Activated T-helper 2 cell treated with anti-CD3 and anti-CD28 coated beads, Interferon-gamma antibody, Interleukin-2, Interleukin-4, amounts not matched to agents 10 μg/mL and 5 μg/mL and 100 μg/mL, durations not matched to agents 14 hours and 24 hours and 36 hours (primary cell): ENCODE measurements at regions not wholly inside any gene's neighbourhood (a gene's known extent, or its start where the extent isn't known, plus 50 kb on each side); places are given as distances from the start of the nearest gene placed in this dataset.

Experiments
- DNase-seq: peaks from one replicate; pipeline ENCODE4 v3.0.0; 2021; ENCODE audit warnings: low spot score
- H3K27ac Mint-ChIP-seq: one replicate; pipeline ENCODE4 v1.8.0; 2021; ENCODE audit warnings: mixed read lengths
- H3K27me3 Mint-ChIP-seq: one replicate; pipeline ENCODE4 v1.8.0; 2021; ENCODE audit warnings: low read depth, mixed read lengths
- H3K36me3 Mint-ChIP-seq: one replicate; pipeline ENCODE4 v1.8.0; 2021; ENCODE audit warnings: low read depth, mixed read lengths
- H3K4me1 Mint-ChIP-seq: one replicate; pipeline ENCODE4 v1.8.0; 2021; ENCODE audit warnings: low read depth, mixed read lengths
- H3K4me3 Mint-ChIP-seq: one replicate; pipeline ENCODE4 v1.8.0; 2021; ENCODE audit warnings: low read depth, mild to moderate bottlenecking, moderate library complexity, mixed read lengths
- H3K9me3 Mint-ChIP-seq: one replicate; pipeline ENCODE4 v1.8.0; 2021; ENCODE audit warnings: mixed read lengths
- intact Hi-C: fragments of 100-400 bp; cut with micrococcal nuclease; formaldehyde crosslinking; loops from one replicate; pipeline ENCODE4 v1.15.1; 2023

DNA sequence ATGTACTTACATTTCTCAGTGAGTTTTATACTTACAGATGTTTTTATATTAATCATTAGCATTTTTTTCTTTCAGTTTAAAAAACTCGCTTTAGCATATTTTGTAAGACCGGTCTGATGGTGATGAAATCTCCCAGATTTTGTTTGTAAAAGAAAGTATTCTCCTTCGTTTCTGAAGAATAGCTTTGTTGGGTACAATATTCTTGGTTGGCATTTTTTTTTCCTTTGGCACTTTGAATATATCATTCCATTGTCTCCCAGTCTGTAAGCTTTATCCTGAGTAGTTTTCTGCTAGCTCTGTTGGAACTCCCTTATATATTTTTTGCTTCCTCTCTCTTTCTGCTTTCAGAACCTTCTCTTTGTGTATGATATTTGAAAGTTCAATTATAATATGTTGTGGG lies 412.6 kb downstream of the RASEF start:
- Mint-ChIP-seq H3K27me3 (no peaks in the 10 kb centered on the region), H3K4me3 (no peak overlapping the region), H3K27ac (no peak overlapping the region), H3K9me3 (peaks cover 13% of the 10 kb centered on the region), H3K4me1 (no peaks in the 10 kb centered on the region), H3K36me3 (no peaks in the 10 kb centered on the region)
- intact Hi-C loops, result no loop called here
- DNase-seq, result no peak

DNA sequence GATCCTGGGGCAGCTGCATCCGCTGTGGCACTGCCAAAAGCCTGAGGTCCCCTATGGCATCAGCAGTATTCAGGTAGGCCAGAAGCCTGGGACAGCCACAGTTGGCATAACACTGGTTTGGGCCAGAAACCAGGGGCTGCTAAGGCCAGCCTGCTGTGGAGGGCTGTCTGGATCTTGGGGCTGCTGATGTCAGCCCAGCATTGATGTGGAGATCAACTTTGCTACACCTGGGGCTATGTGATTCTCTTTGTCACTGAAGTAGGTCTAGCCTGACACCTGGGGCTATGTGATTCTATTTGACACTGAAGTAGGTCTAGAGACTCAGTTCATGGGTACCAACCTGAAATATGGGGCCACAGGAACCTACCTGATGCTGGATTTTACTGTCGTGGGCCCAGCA lies 411.5 kb downstream of the RASEF start:
- H3K4me1 Mint-ChIP-seq, result no peaks in the 10 kb centered on the region
- H3K27ac Mint-ChIP-seq, result no peak overlapping the region
- H3K36me3 Mint-ChIP-seq, result no peaks in the 10 kb centered on the region
- peaks cover 17% of the 10 kb centered on the region for H3K9me3 Mint-ChIP-seq
- no peak overlapping the region for H3K4me3 Mint-ChIP-seq
- H3K27me3 Mint-ChIP-seq, result no peaks in the 10 kb centered on the region
- no peak for DNase-seq
- intact Hi-C loops, result no loop called here

DNA sequence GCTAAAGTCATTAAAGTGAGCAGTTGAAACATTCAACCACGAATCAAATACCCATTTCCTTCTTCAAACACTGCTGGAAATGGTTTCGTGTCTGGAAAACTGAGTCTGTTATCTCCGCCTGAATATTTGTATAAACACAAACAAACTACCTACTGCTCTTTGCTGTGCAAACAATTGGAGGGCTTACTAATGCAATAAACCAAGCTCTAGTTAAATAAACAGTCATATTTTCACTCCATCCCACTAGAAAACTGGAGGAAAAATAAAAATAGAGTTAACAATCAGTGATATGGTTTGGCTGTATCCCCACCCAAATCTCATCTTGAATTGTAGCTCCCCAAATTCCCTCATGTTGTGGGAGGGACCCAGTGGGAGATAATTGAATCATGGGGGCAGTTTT lies 397.6 kb downstream of the RASEF start:
- Mint-ChIP-seq H3K4me1 (no peaks in the 10 kb centered on the region), H3K4me3 (no peak overlapping the region), H3K27me3 (no peaks in the 10 kb centered on the region), H3K27ac (no peak overlapping the region), H3K36me3 (no peaks in the 10 kb centered on the region), H3K9me3 (peaks cover 6% of the 10 kb centered on the region)
- DNase-seq, result no peak
- intact Hi-C loops, result no loop called here

DNA sequence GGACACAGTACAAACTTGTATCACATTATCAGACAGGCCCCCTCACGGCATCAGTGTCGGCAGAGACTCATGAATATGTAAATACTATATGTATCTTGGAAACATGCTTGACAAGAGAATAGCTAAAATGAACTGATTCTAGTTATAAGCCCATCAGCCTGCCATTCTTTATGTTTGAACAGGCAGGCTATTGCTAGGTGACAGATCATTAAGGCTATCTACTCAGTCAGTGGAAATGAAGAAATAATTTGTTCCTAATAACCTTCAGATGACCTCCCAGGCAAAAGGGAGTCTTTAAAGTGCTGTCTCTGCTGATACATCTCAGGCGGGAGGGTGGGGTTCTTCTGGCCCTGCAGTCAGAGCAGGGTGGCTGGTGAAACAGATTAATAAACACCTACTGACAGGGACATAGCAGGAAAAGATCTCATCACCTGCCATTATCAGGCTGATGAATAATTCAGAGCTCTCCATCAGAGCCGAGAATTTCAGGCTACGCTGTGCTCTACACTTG lies 394.2 kb downstream of the RASEF start:
- H3K36me3 Mint-ChIP-seq, result no peaks in the 10 kb centered on the region
- H3K4me1 Mint-ChIP-seq, result no peaks in the 10 kb centered on the region
- no peak overlapping the region for H3K27ac Mint-ChIP-seq
- H3K27me3 Mint-ChIP-seq, result no peaks in the 10 kb centered on the region
- no peaks in the 10 kb centered on the region for H3K9me3 Mint-ChIP-seq
- intact Hi-C loops, result no loop called here
- H3K4me3 Mint-ChIP-seq, result no peak overlapping the region
- DNase-seq, result no peak

DNA sequence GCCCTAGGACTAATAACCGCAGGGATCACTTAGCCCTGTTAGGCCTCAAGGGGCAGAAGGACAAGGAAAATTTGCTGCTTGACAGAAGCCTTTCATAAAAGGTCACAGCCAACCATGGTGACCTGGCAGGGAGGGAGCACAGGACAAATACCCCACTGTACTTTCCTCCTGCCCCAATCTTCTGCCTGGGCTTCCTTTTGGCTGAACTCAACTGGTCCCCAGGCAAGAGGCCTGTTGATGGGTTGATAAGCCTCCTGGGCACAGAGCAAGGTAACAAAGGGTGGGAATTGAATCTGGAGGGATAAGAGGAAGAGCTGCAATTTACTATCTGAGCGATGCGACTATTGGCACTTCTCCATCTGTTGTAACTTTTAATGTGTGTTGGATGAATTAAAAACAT lies 392.9 kb downstream of the RASEF start:
- Mint-ChIP-seq H3K36me3 (no peaks in the 10 kb centered on the region), H3K27me3 (no peaks in the 10 kb centered on the region), H3K4me3 (no peak overlapping the region), H3K4me1 (no peaks in the 10 kb centered on the region), H3K9me3 (no peaks in the 10 kb centered on the region), H3K27ac (no peak overlapping the region)
- intact Hi-C loops, result no loop called here
- DNase-seq, result no peak

DNA sequence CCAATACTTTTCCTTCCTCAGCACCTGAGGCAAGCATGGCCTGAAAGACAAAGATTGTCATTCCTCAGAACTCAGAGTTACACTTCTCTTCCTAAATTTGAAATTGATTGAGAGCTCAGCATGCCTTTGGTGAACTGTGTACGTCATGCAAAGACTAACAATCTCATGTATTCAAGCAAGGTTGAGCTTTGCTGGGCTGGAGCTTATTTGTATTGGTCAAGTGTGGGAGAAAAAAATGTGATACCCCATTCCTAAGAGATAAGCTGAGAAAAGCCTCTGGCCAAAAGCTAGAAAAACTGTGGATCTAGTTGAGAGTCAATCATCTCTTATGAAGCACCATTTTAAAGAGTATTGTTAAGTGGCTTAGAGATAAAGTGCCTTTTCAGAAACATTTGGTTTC lies 392.2 kb downstream of the RASEF start:
- H3K36me3 Mint-ChIP-seq, result no peaks in the 10 kb centered on the region
- no peak for DNase-seq
- intact Hi-C loops, result no loop called here
- H3K27ac Mint-ChIP-seq, result no peak overlapping the region
- H3K4me1 Mint-ChIP-seq, result no peaks in the 10 kb centered on the region
- H3K9me3 Mint-ChIP-seq, result no peaks in the 10 kb centered on the region
- no peak overlapping the region for H3K4me3 Mint-ChIP-seq
- H3K27me3 Mint-ChIP-seq, result no peaks in the 10 kb centered on the region

DNA sequence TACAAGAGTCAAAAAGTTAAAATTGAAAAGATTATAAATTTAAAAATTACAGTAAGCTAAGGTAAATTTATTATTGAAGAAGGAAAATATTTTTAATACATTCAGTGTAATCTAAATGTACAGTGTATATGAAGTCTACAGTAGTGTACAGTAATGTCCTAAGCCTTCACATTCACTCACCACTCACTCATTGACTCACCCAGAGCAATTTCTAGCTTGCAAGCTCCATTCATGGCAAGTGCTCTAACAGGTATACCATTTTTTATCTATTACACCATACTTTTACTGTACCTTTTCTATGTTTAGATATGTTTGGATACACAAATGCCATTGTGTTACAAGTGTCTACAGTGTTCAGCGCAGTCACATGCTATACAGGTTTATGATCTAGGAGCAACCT lies 389.7 kb downstream of the RASEF start:
- Mint-ChIP-seq H3K9me3 (no peaks in the 10 kb centered on the region), H3K27me3 (no peaks in the 10 kb centered on the region), H3K36me3 (no peaks in the 10 kb centered on the region), H3K27ac (no peak overlapping the region), H3K4me1 (no peaks in the 10 kb centered on the region), H3K4me3 (no peak overlapping the region)
- no peak for DNase-seq
- intact Hi-C loops, result no loop called here

DNA sequence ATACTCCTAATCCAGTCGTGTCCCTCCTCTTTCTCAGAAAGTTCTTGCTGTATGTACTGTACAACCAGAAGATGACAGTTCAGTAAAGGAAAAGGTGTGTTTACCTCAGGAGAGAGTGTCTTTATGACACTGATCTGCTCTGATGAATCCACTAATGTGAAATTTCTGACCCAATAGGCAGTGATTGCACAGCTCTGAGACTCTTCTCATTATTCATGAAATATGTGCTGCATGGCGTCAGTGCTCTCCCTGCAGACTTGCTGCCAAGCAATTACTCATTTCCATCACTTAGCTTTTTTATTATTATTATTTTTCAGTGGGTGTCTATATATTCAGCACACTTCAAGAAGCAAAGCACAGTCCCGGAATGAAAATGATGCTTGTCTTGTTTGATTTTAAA lies 389.0 kb downstream of the RASEF start:
- no peaks in the 10 kb centered on the region for H3K36me3 Mint-ChIP-seq
- no peaks in the 10 kb centered on the region for H3K27me3 Mint-ChIP-seq

DNA sequence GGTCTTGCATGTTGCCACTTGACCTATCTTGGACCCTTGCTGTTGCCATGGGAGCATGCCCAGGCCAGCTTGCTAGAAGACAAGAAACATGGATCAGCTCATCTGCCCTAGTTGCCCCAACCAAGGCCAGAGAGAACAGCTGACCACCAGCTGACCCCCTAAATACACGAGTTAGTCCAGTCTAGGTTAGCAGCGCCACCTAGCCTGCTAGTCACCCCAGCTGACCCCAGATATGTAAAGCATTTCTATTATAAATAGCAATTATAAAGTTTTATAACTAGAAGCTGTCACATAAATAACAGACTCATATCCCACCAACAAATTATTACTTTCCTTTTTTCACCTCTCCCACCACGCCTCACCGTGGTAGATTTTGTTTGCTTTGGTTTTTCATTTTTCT lies 387.8 kb downstream of the RASEF start:
- DNase-seq, result no peak
- Mint-ChIP-seq H3K36me3 (no peaks in the 10 kb centered on the region), H3K27me3 (no peaks in the 10 kb centered on the region), H3K9me3 (no peaks in the 10 kb centered on the region), H3K4me1 (no peaks in the 10 kb centered on the region), H3K27ac (no peak overlapping the region), H3K4me3 (no peak overlapping the region)
- intact Hi-C loops, result no loop called here

More for the DNA sequence above, 389.0 kb downstream of the RASEF start:
- intact Hi-C loops, result no loop called here
- no peak overlapping the region for H3K4me3 Mint-ChIP-seq
- no peak overlapping the region for H3K27ac Mint-ChIP-seq
- no peaks in the 10 kb centered on the region for H3K4me1 Mint-ChIP-seq
- H3K9me3 Mint-ChIP-seq, result no peaks in the 10 kb centered on the region
- DNase-seq, result no peak

DNA sequence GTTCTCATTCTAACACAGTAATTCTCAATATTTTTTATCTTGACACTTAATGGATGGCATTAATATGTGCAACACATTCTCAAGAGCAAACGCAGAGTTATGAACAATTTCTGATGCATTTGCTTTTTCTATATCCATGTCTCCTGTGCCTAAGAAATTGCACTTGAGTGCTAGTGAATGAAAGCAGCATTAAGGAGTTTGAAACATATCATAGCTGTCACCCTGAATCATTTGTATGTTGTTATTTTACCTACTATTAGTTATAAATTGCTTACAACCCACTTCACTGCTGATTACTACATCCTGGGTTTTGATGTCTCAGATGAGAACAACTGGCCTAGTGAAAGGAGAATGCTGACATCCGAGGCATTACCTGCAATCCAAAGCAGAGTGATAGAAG lies 387.3 kb downstream of the RASEF start:
- no peaks in the 10 kb centered on the region for H3K9me3 Mint-ChIP-seq
- H3K27ac Mint-ChIP-seq, result no peak overlapping the region
- H3K4me3 Mint-ChIP-seq, result no peak overlapping the region
- no peaks in the 10 kb centered on the region for H3K4me1 Mint-ChIP-seq
- DNase-seq, result no peak
- H3K36me3 Mint-ChIP-seq, result no peaks in the 10 kb centered on the region
- no peaks in the 10 kb centered on the region for H3K27me3 Mint-ChIP-seq
- intact Hi-C loops, result no loop called here

DNA sequence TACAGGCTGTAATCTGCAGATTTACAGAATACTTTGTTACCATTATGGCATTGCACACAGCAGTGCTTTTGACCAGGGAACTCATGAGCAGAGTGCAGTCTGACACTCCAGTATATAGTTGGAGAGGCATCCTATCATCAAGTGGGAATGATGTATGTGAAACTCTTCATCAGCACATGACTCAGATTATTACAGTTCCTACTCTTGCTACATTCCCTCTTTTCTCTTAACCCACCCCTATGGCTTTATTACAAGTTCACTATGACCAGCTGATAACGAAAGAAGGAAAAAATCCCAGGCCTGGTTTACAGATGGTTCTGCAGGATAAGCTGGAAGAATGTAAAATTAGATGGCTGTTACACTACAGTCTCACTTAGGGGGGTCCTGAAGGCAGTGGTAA lies 385.9 kb downstream of the RASEF start:
- Mint-ChIP-seq H3K27me3 (no peaks in the 10 kb centered on the region), H3K4me3 (no peak overlapping the region), H3K36me3 (no peaks in the 10 kb centered on the region), H3K27ac (no peak overlapping the region), H3K9me3 (no peaks in the 10 kb centered on the region), H3K4me1 (no peaks in the 10 kb centered on the region)
- intact Hi-C loops, result no loop called here
- no peak for DNase-seq

DNA sequence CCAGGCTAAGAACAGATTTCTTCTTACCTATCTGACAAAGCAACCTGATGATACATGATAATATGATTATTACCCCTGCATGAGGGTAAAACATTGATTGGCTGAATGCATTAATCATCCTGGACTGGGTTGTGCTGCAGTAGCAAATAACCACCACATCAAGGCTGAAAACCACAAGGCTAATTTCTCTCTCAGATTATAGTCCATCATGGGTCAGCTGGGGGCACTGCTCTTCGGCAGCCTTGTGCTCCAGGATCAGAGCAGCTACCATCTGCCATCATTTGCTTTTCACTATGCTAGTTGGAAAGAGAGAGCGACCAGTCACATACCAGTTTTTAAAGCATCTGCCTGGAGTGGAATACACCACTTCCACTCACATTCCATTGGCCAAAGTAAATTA lies 383.5 kb downstream of the RASEF start:
- H3K27me3 Mint-ChIP-seq, result no peaks in the 10 kb centered on the region
- peaks cover 6% of the 10 kb centered on the region for H3K9me3 Mint-ChIP-seq
- no peak for DNase-seq
- H3K4me3 Mint-ChIP-seq, result no peak overlapping the region
- H3K4me1 Mint-ChIP-seq, result no peaks in the 10 kb centered on the region
- no peak overlapping the region for H3K27ac Mint-ChIP-seq
- H3K36me3 Mint-ChIP-seq, result no peaks in the 10 kb centered on the region
- intact Hi-C loops, result no loop called here

DNA sequence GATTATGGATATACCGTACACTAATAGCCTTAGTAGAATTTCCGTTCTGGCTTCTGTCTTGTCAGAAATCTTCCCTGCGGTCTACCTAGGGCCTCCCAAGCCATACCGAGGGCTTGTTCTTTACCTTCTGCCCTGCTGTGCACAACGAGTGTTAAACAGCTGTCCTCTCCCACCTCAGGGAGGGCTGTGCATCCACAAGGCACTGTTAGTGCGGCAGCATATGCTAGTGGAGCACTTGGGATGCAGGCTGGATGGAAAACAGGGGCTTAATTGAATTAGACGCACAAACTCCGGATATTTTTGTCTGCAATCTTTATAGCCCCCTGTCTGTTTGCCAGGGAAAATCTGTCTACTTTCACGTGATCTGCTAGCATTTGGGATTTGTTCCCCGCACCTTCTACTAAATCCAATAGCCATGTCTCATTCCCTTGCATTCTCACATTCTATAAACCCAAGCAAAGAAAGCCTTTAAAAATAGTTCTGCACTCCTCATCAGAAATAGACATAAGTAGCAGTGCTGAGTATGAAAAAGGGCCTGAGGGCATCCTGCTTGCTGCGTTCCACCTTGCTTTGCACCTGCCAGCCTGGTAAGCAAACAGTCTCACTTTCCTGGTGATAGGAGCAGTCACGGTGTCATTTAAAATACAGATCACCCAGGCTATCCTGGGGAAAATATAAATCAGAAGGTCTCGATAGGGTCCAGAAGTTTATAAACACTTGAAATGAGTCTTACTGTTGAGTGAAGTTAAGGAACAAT lies 382.6 kb downstream of the RASEF start:
- H3K4me1 Mint-ChIP-seq, result no peaks in the 10 kb centered on the region
- H3K9me3 Mint-ChIP-seq, result peaks cover 13% of the 10 kb centered on the region
- intact Hi-C loops, result no loop called here
- no peaks in the 10 kb centered on the region for H3K36me3 Mint-ChIP-seq
- no peak overlapping the region for H3K27ac Mint-ChIP-seq
- no peak overlapping the region for H3K4me3 Mint-ChIP-seq
- DNase-seq, result no peak
- H3K27me3 Mint-ChIP-seq, result no peaks in the 10 kb centered on the region

DNA sequence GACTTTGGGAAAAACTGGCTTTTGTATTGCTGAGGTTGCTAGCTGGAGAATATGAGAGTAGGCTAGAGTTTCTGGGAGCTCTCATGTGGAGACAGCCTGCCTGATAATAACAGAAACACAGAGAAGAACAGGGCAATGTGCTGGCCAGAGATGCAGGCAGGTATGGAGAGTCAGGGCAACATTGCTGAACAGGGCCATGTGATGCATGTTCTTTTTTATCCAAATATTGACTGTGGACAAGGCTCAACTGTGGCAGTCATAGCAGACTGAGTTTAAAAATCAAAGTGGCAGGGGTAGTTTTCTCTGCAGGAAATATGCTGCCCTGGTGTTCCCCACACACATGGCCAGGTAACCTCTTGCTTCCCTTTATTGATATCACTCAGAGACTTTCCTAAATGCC lies 381.1 kb downstream of the RASEF start:
- Mint-ChIP-seq H3K27me3 (no peaks in the 10 kb centered on the region), H3K27ac (no peak overlapping the region), H3K9me3 (peaks cover 21% of the 10 kb centered on the region), H3K4me1 (no peaks in the 10 kb centered on the region), H3K4me3 (no peak overlapping the region), H3K36me3 (no peaks in the 10 kb centered on the region)
- DNase-seq, result no peak
- intact Hi-C loops, result no loop called here
